ENCODE measurements at regions not wholly inside any gene's neighbourhood (a gene's known extent, or its start where the extent isn't known, plus 50 kb on each side); places are given as distances from the start of the nearest gene placed in this dataset.
"Not testable (repeated sequence)": the region's sequence is repeated elsewhere in the genome, so short reads cannot be mapped to it uniquely, and the experiment has no call there.

DNA sequence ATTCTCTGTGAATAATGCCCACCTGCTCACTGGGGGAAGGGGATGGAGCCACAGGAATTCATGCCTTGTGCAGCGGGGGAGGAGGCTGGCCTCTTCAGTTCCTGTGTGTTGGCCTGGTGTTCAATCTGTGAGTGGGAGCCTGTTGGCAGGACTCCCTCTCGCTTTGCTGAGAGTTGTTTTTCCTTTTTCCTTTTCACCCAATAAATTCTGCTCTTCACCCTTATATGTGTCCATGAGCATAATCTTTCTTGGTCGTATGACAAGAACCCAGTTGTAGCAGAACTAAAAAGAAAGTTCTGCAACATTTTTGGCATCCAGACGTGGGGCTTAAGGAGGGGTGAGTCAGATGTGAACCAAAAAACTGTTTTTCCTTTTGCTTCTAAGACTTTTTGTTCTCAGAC lies 235.2 kb upstream of the HDX start:
- no peak overlapping the region for H3K4me3 ChIP-seq (ENCODE audit: low read depth, low read length)
- no peak for TF ChIP-seq CTCF (IDR thresholded peaks at IDR 0.05; ENCODE audit: low read depth, low read length)

DNA sequence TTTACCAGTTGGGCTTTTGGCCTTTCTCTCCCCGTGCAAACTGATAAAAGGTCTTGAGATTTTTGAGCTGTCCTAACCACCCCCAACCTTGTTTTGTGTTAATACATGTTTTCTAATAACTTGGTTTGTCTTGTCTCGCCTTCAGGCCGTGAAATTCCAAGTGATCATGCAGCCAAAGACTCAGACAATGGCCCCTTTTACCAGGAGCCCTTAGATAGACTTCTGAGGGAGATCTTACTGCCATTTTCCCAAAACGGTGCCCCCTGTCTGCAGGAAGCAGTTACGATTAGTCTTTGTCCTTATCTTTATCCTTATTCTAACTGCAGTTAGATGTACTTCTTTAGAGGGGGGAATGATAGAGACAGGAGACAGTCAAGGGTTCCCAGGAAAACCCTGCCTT lies 245.3 kb upstream of the HDX start:
- no peak overlapping the region for H3K4me3 ChIP-seq (ENCODE audit: low read depth, low read length)
- no peak for TF ChIP-seq CTCF (IDR thresholded peaks at IDR 0.05; ENCODE audit: low read depth, low read length)

- TF ChIP-seq CTCF (IDR thresholded peaks at IDR 0.05; ENCODE audit: low read depth, low read length) = no peak
- H3K4me3 ChIP-seq (ENCODE audit: low read depth, low read length) = no peak overlapping the region
Observed at GRCh38 chrX:84748965-84749656, 246.9 kb upstream of the HDX start.

DNA sequence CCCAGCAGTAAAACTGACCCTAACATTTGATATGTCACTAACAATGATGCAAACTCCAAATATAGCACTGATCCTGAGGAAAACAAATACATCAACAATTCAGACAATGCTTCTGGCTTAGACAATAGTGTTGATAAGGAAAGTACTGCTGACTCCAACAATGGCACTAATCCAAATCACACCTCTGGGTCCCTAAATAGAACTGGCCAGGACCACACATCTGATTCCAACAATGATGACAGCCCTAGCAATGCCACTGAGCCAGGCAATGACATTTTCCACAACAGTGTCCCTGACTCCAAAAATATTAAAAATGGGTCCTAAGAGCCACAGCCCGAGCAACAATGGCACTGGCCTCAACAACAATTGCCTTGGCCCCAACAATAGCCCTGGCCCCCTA lies 243.1 kb upstream of the APOOL start:
- H3K4me3 ChIP-seq (ENCODE audit: low read depth, low read length) = no peak overlapping the region
- no peak for TF ChIP-seq CTCF (IDR thresholded peaks at IDR 0.05; ENCODE audit: low read depth, low read length)

DNA sequence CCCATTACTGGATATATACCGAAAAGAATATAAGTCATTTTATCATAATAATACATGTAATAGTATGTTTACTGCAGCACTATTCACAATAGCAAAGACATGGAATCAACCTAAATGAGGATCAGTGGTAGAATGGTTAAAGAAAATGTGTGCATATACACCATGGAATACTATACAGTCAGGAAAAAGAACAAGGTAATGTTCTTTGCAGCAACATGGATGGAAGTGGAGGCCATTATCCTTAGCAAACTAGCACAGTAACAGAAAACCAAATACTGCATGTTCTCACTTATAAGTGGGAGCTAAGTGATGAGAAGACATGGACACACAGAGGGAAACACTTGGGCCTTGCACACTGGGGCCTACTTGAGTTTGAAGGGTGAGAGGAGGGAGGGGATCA lies 207.4 kb upstream of the APOOL start:
- no peak for TF ChIP-seq CTCF (IDR thresholded peaks at IDR 0.05; ENCODE audit: low read depth, low read length)
- no peak overlapping the region for H3K4me3 ChIP-seq (ENCODE audit: low read depth, low read length)

DNA sequence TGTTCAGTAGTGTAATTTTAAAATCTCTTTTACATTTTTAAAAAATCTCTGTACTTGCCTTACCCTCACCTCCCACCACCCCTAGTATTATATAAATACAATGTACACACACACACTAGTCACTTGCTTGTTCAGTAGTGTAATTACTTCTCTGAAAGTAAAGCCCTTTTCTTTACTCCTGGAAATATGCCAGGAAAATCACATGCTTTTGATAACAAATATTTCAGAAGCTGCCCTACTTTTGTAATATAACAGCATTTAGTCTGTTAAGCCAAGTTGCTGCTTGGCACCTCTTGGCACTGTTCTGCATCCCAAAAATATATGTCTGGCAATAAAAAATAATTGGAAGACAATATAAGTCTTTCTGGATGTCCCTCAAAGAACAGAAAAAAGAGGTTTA lies 172.8 kb upstream of the APOOL start:
- no peak for TF ChIP-seq CTCF (IDR thresholded peaks at IDR 0.05; ENCODE audit: low read depth, low read length)
- no peak overlapping the region for H3K4me3 ChIP-seq (ENCODE audit: low read depth, low read length)

GRCh38 chrX:84846541-84846940 lies 157.1 kb upstream of the APOOL start:
- H3K4me3 ChIP-seq (ENCODE audit: low read depth, low read length) = not testable (repeated sequence)

DNA sequence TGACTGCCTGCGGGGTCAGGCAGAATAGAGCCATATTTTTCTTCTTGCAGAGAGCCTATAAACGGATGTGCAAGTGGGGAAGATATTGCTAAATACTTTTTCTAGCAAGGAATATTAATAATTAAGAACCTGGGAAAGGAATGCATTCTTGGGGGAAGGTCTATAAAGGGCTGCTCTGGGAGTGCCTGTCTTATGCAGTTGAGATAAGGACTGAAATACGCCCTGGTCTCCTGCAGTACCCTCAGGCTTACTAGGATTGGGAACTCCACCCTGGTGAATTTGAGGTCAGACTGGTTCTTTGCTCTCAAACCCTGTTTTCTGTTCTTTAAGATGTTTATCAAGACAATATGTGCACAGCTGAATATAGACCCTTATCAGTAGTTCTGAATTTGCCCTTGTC lies 152.5 kb upstream of the APOOL start:
- not testable (repeated sequence) for H3K4me3 ChIP-seq (ENCODE audit: low read depth, low read length)

- not testable (repeated sequence) for H3K4me3 ChIP-seq (ENCODE audit: low read depth, low read length)
Observed at GRCh38 chrX:84856791-84857190, 146.9 kb upstream of the APOOL start.

DNA sequence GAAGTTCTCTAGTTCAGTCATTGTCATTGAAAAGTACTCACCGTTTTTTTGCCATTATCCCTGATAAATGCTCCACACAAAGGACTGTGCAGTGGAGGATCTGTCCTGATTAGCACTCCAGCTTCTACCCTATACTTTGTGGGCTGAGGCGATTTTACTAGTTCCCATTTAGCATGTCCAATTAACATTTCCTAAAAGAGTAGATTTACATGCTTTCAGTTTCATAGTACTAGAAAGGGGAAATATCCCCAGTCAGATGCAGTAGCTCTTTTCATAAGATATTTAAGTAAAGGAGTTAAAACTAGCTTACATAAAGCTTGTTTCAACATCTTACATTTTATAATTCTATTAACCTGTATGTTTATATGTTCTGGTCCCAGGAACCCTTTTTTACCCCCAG lies 144.9 kb upstream of the APOOL start:
- not testable (repeated sequence) for H3K4me3 ChIP-seq (ENCODE audit: low read depth, low read length)

Data from WI38 (cell line).